Ishikawa (cell line): ENCODE measurements at regions not wholly inside any gene's neighbourhood (a gene's known extent, or its start where the extent isn't known, plus 50 kb on each side); places are given as distances from the start of the nearest gene placed in this dataset.

Source experiments
- CEBPB ChIP-seq: IDR thresholded peaks from 2 replicates; pipeline ENCODE4 v1.6.1; 2012
- EGR1 ChIP-seq: IDR thresholded peaks from 2 replicates; pipeline ENCODE4 v1.6.1; 2012
- EP300 ChIP-seq: IDR thresholded peaks from 2 replicates; pipeline ENCODE4 v1.6.1; 2012; ENCODE audit warnings: borderline replicate concordance
- FOXM1 ChIP-seq: IDR thresholded peaks from 2 replicates; pipeline ENCODE4 v1.6.1; 2012; ENCODE audit warnings: low read depth, borderline replicate concordance
- NFIC ChIP-seq: IDR thresholded peaks from 2 replicates; pipeline ENCODE4 v1.6.1; 2012
- RAD21 ChIP-seq: IDR thresholded peaks from 2 replicates; pipeline ENCODE4 v1.6.1; 2012; ENCODE audit warnings: low read depth
- TAF1 ChIP-seq: IDR thresholded peaks from 2 replicates; pipeline ENCODE4 v1.6.1; 2012; ENCODE audit warnings: low read depth, mild to moderate bottlenecking
- TEAD4 ChIP-seq: IDR thresholded peaks from 2 replicates; pipeline ENCODE4 v1.6.1; 2012
- TF ChIP-seq, protein P1 (sequence below): IDR thresholded peaks from 2 replicates; pipeline ENCODE4 v1.6.1; 2012

DNA sequence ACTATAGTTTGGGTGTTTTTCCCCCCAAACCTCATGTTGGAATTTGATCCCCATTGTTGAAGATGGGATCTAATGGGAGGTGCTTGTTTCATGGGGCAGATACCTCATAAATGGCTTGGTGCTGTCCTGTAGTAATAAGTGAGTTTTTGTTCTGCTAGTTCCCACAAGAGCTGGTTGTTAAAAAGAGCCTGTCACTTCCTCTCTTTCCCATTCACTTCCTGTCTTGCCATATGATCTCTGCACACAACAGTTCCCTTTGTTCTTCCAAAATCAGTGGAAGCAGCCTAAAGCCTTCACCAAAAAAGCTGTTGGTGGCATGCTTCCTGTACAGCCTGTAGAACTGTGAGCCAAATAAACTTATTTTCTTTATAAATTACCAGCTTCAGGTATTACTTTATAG, 768.2 kb upstream of the VRK2 start:
- no peak for TF ChIP-seq RAD21
- TF ChIP-seq NFIC, result no peak
- no peak for TF ChIP-seq CEBPB
- no peak for TF ChIP-seq TAF1
- TF ChIP-seq EP300, result no peak
- TF ChIP-seq FOXM1, result no peak
- TF ChIP-seq TEAD4, result no peak
- TF ChIP-seq, protein P1, sequence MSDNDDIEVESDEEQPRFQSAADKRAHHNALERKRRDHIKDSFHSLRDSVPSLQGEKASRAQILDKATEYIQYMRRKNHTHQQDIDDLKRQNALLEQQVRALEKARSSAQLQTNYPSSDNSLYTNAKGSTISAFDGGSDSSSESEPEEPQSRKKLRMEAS, result no peak
- no peak for TF ChIP-seq EGR1
